H7 (cell line): ENCODE measurements at regions not wholly inside any gene's neighbourhood (a gene's known extent, or its start where the extent isn't known, plus 50 kb on each side); places are given as distances from the start of the nearest gene placed in this dataset.
"Not testable (repeated sequence)": the region's sequence is repeated elsewhere in the genome, so short reads cannot be mapped to it uniquely, and the experiment has no call there.

ENCODE experiments used
- DNase-seq: peaks from one replicate; pipeline ENCODE4 v3.0.0; 2012
- H3K27me3 ChIP-seq: 2 replicates; pipeline ENCODE4 v1.6.0; 2011; ENCODE audit warnings: mild to moderate bottlenecking, low read length; ENCODE audit not compliant: control insufficient read depth, insufficient read depth
- H3K36me3 ChIP-seq: replicated peaks from 2 replicates; pipeline ENCODE4 v1.5.1; 2011; ENCODE audit warnings: low read length; ENCODE audit not compliant: control insufficient read depth, insufficient read depth
- H3K4me3 ChIP-seq: 2 replicates; pipeline ENCODE4 v1.5.1; 2011; ENCODE audit warnings: low read depth, mild to moderate bottlenecking, control low read depth, low read length, moderate library complexity; ENCODE audit not compliant: insufficient read depth

DNA sequence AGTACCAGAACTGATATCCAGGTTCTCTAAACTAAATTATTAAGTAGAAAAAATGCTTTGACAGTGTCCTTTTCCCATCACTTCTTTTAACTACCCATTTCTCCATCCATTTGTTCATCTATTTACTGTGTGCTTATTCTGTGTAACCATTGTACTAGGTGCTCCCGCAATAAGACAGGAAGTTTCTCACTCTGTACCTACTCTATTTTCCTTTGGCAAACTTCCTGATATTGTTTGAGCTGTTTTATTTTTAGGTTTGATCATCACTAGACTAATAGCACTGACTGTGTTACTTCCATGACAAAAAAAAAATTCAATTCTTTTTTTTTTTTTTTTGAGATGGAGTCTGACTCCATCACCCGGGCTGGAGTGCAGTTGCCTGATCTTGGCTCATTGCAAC is 102.5 kb upstream of the CASK start:
- no peak for DNase-seq
- H3K4me3 ChIP-seq = no peak overlapping the region
- H3K36me3 ChIP-seq = no peaks in the 10 kb centered on the region

DNA sequence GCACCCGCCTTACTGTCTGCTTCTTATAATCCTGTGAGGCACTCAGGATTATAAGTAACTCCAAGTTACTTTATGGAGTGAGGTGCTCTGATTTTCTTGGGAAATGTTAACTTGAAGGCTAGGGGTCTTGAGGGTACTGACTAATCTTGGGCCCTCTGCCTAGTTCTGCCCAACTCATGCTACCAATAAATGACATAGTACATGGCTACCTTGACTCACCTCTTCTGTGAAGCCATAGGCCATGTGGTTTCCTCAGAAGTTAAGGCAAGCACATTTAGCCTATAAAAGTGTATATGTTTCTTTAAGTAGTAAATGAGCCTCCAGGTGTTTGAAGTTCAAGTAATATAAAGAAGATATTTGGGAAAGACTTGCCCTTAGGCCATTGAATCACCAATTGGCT is 99.8 kb upstream of the CASK start:
- no peaks in the 10 kb centered on the region for H3K36me3 ChIP-seq
- no peaks in the 10 kb centered on the region for H3K27me3 ChIP-seq
- no peak overlapping the region for H3K4me3 ChIP-seq
- DNase-seq = no peak

More for the DNA sequence above, 102.5 kb upstream of the CASK start:
- no peaks in the 10 kb centered on the region for H3K27me3 ChIP-seq

DNA sequence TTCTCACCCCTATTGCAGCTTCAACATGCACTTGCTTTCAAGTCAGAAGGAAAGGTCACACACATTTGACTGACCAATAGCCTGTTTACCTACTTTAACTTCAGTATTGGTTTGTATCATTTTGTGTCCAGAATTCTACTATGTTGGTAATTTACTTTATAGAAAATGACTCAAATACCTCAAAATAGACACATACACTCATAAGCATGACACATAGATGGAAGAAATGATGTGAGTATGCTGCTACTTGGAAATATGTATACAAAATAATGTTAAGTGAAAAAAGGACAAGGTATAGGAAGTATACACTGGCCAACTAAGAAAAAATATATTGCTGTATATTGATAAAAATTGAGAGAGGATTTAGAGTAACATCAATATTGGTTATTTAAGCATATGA is 98.8 kb upstream of the CASK start:
- Histone ChIP-seq H3K27me3 (no peaks in the 10 kb centered on the region), H3K36me3 (no peaks in the 10 kb centered on the region), H3K4me3 (no peak overlapping the region)
- DNase-seq = no peak

DNA sequence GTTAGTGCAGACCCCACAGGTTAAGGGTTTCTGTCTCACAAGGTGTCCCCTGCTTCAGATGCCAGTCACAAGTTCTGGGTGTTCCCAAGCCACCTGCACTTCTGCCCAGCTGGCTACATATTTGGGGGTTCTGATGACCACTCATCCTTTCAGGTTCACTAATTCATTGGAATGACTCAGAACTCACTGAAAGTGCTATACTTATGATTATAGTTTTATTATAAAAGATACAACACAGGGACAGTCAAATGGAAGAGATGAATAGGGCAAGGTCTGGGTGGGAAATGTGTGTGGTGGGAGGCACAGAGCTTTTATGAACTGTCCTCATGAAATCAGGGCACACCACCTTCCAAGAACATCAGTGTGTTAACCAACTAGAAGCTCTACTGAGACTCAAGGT is 97.7 kb upstream of the CASK start:
- H3K27me3 ChIP-seq = no peaks in the 10 kb centered on the region
- no peaks in the 10 kb centered on the region for H3K36me3 ChIP-seq

DNA sequence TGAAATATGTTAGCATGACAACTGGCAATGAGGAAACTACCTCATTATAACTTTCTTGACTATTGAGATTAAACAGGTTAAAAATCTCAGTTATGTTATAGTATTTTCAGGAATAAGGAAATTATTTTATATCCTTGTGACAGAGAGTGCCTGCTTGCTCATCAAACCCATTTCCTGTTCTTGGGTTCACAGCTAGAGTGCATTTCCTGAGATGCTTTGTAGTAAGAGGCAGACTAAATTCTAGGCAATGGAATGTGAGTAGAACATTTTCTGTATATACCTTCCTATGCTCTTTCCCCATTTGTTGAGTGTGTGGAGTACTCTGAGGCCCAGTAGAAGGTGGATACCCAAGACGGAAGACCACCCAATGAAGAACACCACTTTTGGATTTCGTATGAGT is 96.9 kb upstream of the CASK start:
- no peaks in the 10 kb centered on the region for H3K27me3 ChIP-seq
- H3K36me3 ChIP-seq = no peaks in the 10 kb centered on the region
- no peak overlapping the region for H3K4me3 ChIP-seq
- DNase-seq = no peak

More for the DNA sequence above, 97.7 kb upstream of the CASK start:
- no peak for DNase-seq
- H3K4me3 ChIP-seq = no peak overlapping the region

DNA sequence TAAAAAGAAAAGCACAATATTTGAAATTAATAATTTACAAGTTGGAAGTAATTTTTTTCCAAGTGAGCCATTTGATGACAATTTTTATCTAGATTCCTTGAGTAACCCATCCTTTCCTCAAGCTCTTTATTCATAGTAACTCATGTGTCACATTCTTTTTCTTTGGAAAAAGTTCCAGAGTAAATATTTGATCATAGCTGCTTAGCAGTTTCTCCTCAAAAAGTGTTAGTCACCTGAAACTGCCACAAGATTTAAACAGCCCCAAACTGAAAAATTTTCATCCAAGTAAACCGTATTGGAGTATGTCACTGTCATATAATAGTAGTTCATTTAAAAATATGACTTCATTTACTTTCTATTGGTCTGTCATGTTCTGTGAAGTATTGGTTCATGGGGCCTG is 94.6 kb upstream of the CASK start:
- DNase-seq = no peak
- H3K27me3 ChIP-seq = no peaks in the 10 kb centered on the region
- no peak overlapping the region for H3K4me3 ChIP-seq
- no peaks in the 10 kb centered on the region for H3K36me3 ChIP-seq

DNA sequence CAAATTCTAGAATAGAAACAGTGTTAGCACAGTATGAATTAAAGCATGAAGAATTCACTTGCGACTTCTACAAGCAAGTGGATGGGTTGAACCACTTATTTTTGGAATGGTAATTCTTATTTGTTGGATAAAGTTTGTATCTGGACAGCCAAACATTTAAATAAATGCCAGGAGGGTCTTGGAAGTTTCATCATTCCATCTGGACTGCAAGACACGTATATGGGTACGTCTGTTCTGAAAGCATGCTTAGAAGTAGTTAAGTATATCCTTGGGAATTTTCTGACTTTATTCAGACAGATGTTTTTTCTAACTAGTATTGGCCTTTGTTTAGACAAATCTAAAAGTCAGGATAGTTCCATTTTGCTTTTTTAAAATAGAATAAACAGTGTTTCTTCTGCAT is 77.5 kb upstream of the CASK start:
- H3K36me3 ChIP-seq = no peaks in the 10 kb centered on the region
- no peak overlapping the region for H3K4me3 ChIP-seq
- DNase-seq = no peak
- no peaks in the 10 kb centered on the region for H3K27me3 ChIP-seq

DNA sequence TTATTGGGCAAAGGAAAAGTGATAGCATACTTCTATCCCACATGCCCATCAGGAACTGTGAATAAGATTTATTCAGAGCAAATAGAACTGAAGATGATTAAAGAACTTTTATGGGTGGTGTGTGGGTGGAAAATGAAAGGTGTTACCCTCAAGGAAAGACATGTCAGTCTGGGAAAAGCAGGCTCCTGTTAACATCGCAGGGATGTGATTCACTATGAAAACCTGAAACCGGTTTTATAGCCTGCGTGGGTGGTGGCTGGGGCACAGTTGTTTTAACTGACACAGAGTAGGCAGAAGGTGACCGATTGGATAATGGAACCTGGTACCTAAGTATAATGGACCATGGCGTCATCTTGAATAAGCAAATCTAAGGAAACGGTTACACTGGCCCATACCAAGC is 61.3 kb upstream of the CASK start:
- H3K27me3 ChIP-seq = no peaks in the 10 kb centered on the region
- H3K4me3 ChIP-seq = no peak overlapping the region
- DNase-seq = no peak
- no peaks in the 10 kb centered on the region for H3K36me3 ChIP-seq

DNA sequence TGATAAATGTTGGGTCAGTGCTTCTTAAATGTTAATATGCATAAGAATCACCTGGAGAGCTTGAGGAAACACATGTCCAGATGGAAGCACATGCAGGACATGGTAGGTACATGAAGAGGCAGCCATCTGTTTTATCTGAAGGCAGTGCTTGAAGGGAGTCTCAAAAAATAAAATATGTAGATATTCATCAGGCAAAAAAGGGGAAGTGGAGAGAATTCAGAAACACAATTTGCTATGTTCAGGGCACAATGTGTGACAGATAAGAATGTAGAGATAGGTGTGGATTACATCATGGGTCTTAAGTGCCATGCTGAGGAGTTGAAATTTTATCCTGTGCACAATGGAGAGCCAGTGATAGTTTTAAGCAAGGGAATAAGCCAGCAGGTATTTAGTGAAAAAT is 59.6 kb upstream of the CASK start:
- no peaks in the 10 kb centered on the region for H3K36me3 ChIP-seq
- DNase-seq = no peak
- H3K27me3 ChIP-seq = no peaks in the 10 kb centered on the region
- H3K4me3 ChIP-seq = no peak overlapping the region

DNA sequence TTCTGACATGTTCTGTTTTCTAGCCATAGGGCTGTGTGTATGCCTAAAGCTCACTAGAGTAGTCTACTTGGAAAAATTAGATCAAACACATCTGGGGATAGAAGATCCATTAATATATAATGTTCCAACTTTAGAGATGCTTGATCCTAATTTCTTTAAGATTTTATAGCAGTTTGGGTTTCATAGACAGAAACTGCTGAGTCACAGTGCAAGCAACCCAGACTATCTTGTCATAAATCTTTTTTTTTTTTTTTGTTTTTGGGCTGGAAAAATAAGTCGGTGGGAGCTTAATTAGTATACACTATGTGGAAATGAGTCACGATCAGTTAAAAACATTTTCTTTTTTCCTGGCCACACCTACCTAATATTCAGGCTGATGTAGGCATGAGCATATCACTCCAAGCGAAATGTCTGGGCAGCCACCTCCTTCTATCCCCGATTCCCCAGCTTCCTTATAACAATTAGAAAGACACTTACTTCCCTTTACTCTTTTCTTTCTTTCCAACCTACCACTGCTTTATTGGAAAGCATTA is 58.2 kb upstream of the CASK start:
- Histone ChIP-seq H3K27me3 (no peaks in the 10 kb centered on the region), H3K36me3 (no peaks in the 10 kb centered on the region), H3K4me3 (no peak overlapping the region)
- DNase-seq = no peak

DNA sequence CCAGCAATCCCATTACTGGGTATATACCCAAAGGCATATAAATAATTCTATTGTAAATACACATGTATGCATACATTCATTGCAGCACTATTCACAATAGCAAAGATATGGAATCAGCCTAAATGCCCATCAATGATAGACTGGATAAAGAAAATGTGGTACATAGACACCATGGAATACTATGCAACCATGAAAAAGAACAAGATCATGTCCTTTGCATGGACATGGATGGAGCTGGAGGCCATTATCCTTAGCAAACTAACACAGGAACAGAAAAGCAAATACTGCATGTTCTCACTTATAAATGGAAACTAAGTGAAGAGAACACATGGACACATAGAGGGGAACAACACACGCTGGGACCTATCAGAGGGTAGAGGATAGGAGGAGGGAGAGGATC is 51.3 kb upstream of the CASK start:
- not testable (repeated sequence) for H3K4me3 ChIP-seq, DNase-seq, H3K36me3 ChIP-seq

DNA sequence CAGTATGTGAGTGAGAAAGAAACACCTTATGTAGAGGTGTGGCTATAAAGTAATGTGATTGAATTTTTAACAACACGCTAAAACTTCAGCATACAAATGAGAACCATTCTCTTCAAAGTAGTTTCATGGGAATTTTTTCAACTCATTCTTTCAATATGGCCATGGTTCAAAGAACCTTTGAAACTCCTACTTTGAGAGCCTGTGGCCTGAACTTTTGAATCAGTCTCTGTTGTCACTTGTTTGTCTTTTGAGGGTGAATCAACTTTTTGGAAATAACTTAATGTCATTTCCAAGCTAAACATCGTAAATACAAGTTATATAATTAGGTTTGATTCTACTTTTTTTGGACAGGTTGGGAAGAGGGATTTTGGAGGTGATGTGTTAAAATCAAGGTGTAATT is 49.9 kb upstream of the CASK start:
- Histone ChIP-seq H3K36me3 (no peaks in the 10 kb centered on the region), H3K27me3 (no peaks in the 10 kb centered on the region), H3K4me3 (no peak overlapping the region)
- no peak for DNase-seq

More for the DNA sequence above, 51.3 kb upstream of the CASK start:
- not testable (repeated sequence) for H3K27me3 ChIP-seq
